GM12891 (cell line): ENCODE measurements at regions not wholly inside any gene's neighbourhood (a gene's known extent, or its start where the extent isn't known, plus 50 kb on each side); places are given as distances from the start of the nearest gene placed in this dataset.
"Not testable (repeated sequence)": the region's sequence is repeated elsewhere in the genome, so short reads cannot be mapped to it uniquely, and the experiment has no call there.

Experiments
- DNase-seq: peaks from one replicate; pipeline ENCODE4 v3.0.0; 2011; ENCODE audit warnings: low spot score; ENCODE audit not compliant: insufficient read length
- FAIRE-seq: peaks from 2 replicates; lab custom pipeline; 2011; peaks lifted over from hg19 to GRCh38; lab: Jason Lieb, UNC
- PAX5 ChIP-seq: IDR thresholded peaks from 2 replicates; pipeline ENCODE4 v1.6.1; 2011; ENCODE audit warnings: low read length, moderate library complexity, mild to moderate bottlenecking; ENCODE audit not compliant: insufficient read depth, severe bottlenecking
- POLR2A ChIP-seq: IDR thresholded peaks from 2 replicates; pipeline ENCODE4 v1.6.1; 2011; ENCODE audit warnings: low read depth, low read length, control low read depth
- POLR2AphosphoS5 ChIP-seq: IDR thresholded peaks from 2 replicates; pipeline ENCODE4 v1.6.1; 2011; ENCODE audit warnings: low read depth, low read length, control low read depth
- POU2F2 ChIP-seq: IDR thresholded peaks from 2 replicates; pipeline ENCODE4 v1.6.1; 2011; ENCODE audit warnings: low read depth, mild to moderate bottlenecking, control low read depth, low read length, moderate library complexity
- SPI1 ChIP-seq: IDR thresholded peaks from 2 replicates; pipeline ENCODE4 v1.6.1; 2011; ENCODE audit warnings: low read depth, low read length, control low read depth
- TAF1 ChIP-seq: IDR thresholded peaks from 2 replicates; pipeline ENCODE4 v1.6.1; 2011; ENCODE audit warnings: low read depth, low read length, control low read depth

- no peak for TF ChIP-seq SPI1
- no peak for TF ChIP-seq POLR2AphosphoS5
- no peak for TF ChIP-seq POLR2A
- no peak for TF ChIP-seq PAX5
- TF ChIP-seq POU2F2 = no peak
- TF ChIP-seq TAF1 = no peak
- DNase-seq (no peak), FAIRE-seq (no peak)
Observed at GRCh38 chr3:11739706-11740105, 96.0 kb upstream of the VGLL4 start.

GRCh38 chr3:11739123-11739522 lies 95.4 kb upstream of the VGLL4 start:
- TF ChIP-seq POU2F2 = no peak
- no peak for TF ChIP-seq TAF1
- TF ChIP-seq POLR2AphosphoS5 = no peak
- no peak for TF ChIP-seq PAX5
- TF ChIP-seq POLR2A = no peak
- no peak for TF ChIP-seq SPI1
- no peak for FAIRE-seq

GRCh38 chr3:11737742-11738141 lies 94.0 kb upstream of the VGLL4 start:
- TF ChIP-seq POU2F2 = no peak
- TF ChIP-seq TAF1 = no peak
- TF ChIP-seq SPI1 = no peak
- TF ChIP-seq PAX5 = no peak
- no peak for TF ChIP-seq POLR2AphosphoS5
- TF ChIP-seq POLR2A = no peak
- no peak for DNase-seq
- no peak for FAIRE-seq

More at GRCh38 chr3:11739123-11739522, 95.4 kb upstream of the VGLL4 start:
- DNase-seq = no peak

GRCh38 chr3:11736136-11736833 lies 92.6 kb upstream of the VGLL4 start:
- DNase-seq = no peak
- no peak for TF ChIP-seq POU2F2
- FAIRE-seq = no peak

- TF ChIP-seq POLR2A (no peak), TAF1 (no peak), POLR2AphosphoS5 (no peak), POU2F2 (no peak), SPI1 (no peak), PAX5 (no peak)
- FAIRE-seq = no peak
- DNase-seq = no peak
Observed at GRCh38 chr3:11735638-11736037, 91.9 kb upstream of the VGLL4 start.

GRCh38 chr3:11735111-11735510 lies 91.4 kb upstream of the VGLL4 start:
- FAIRE-seq, DNase-seq: not testable (repeated sequence)

GRCh38 chr3:11733914-11734313 lies 90.2 kb upstream of the VGLL4 start:
- no peak for FAIRE-seq
- no peak for DNase-seq
- no peak for TF ChIP-seq TAF1
- no peak for TF ChIP-seq PAX5

GRCh38 chr3:11727207-11727606 lies 83.5 kb upstream of the VGLL4 start:
- FAIRE-seq (no peak), DNase-seq (no peak)
- TF ChIP-seq SPI1 = no peak
- TF ChIP-seq POLR2AphosphoS5 = no peak
- TF ChIP-seq PAX5 = no peak
- TF ChIP-seq POLR2A = no peak
- no peak for TF ChIP-seq POU2F2
- TF ChIP-seq TAF1 = no peak

- FAIRE-seq (no peak), DNase-seq (no peak)
- no peak for TF ChIP-seq POLR2A
- no peak for TF ChIP-seq PAX5
- TF ChIP-seq POU2F2 = no peak
- no peak for TF ChIP-seq SPI1
- TF ChIP-seq POLR2AphosphoS5 = no peak
- TF ChIP-seq TAF1 = no peak
Observed at GRCh38 chr3:11726146-11726545, 82.4 kb upstream of the VGLL4 start.

- FAIRE-seq, DNase-seq: not testable (repeated sequence)
Observed at GRCh38 chr3:11725340-11725641, 81.6 kb upstream of the VGLL4 start.

- FAIRE-seq = no peak
- no peak for DNase-seq
- TF ChIP-seq POLR2A (no peak), SPI1 (0 out of 2 replicates have a peak, but pooled peaks have one; percentile 7), PAX5 (no peak), POLR2AphosphoS5 (no peak)
Observed at GRCh38 chr3:11724615-11725339, 81.1 kb upstream of the VGLL4 start.
